HG02678 (cell line): ENCODE measurements at regions not wholly inside any gene's neighbourhood (a gene's known extent, or its start where the extent isn't known, plus 50 kb on each side); places are given as distances from the start of the nearest gene placed in this dataset.
"Not testable (repeated sequence)": the region's sequence is repeated elsewhere in the genome, so short reads cannot be mapped to it uniquely, and the experiment has no call there.

Experiments
- ATAC-seq: cut with Tn5 transposase; IDR thresholded peaks from one replicate; pipeline ENCODE4 v1.9.1; 2021; ENCODE audit warnings: mild to moderate bottlenecking, moderate library complexity; ENCODE audit not compliant: unreplicated experiment

GRCh38 chr16:17944345-17944744 is 392.2 kb downstream of the NPIPA8 start:
- no peak for ATAC-seq

- no peak for ATAC-seq
These were observed 394.5 kb downstream of the NPIPA8 start for GRCh38 chr16:17942067-17942466.

GRCh38 chr16:17940584-17941364 is 395.8 kb downstream of the NPIPA8 start:
- no peak for ATAC-seq

GRCh38 chr16:17939723-17940122 is 396.8 kb downstream of the NPIPA8 start:
- ATAC-seq = peak; percentile 60

GRCh38 chr16:17939122-17939536 is 397.4 kb downstream of the NPIPA8 start:
- peak; percentile 64 for ATAC-seq

GRCh38 chr16:17938546-17938945 is 398.0 kb downstream of the NPIPA8 start:
- ATAC-seq = no peak

- ATAC-seq = no peak
These were observed 399.7 kb downstream of the NPIPA8 start for GRCh38 chr16:17936766-17937402.

- ATAC-seq = no peak
These were observed 406.3 kb downstream of the NPIPA8 start for GRCh38 chr16:17930280-17930679.

- no peak for ATAC-seq
These were observed 409.6 kb downstream of the NPIPA8 start for GRCh38 chr16:17926866-17927399.

- ATAC-seq = no peak
These were observed 410.1 kb downstream of the NPIPA8 start for GRCh38 chr16:17926461-17926860.

GRCh38 chr16:17925761-17926160 is 410.8 kb downstream of the NPIPA8 start:
- no peak for ATAC-seq

- ATAC-seq = peak; percentile 71
These were observed 415.1 kb downstream of the NPIPA8 start for GRCh38 chr16:17921357-17921978.

- ATAC-seq = no peak
These were observed 419.1 kb downstream of the NPIPA8 start for GRCh38 chr16:17917316-17918019.

GRCh38 chr16:17915791-17916190 is 420.7 kb downstream of the NPIPA8 start:
- no peak for ATAC-seq

- no peak for ATAC-seq
These were observed 422.4 kb downstream of the NPIPA8 start for GRCh38 chr16:17914168-17914567.

GRCh38 chr16:17911578-17911977 is 425.0 kb downstream of the NPIPA8 start:
- not testable (repeated sequence) for ATAC-seq

GRCh38 chr16:17906626-17907025 is 429.9 kb downstream of the NPIPA8 start:
- ATAC-seq = not testable (repeated sequence)

GRCh38 chr16:17901309-17901708 is 430.5 kb upstream of the XYLT1 start:
- no peak for ATAC-seq

GRCh38 chr16:17899141-17899540 is 428.4 kb upstream of the XYLT1 start:
- ATAC-seq = no peak

- ATAC-seq = no peak
These were observed 417.2 kb upstream of the XYLT1 start for GRCh38 chr16:17887963-17888362.

- no peak for ATAC-seq
These were observed 415.0 kb upstream of the XYLT1 start for GRCh38 chr16:17885659-17886207.
